ENCODE measurements at regions not wholly inside any gene's neighbourhood (a gene's known extent, or its start where the extent isn't known, plus 50 kb on each side); places are given as distances from the start of the nearest gene placed in this dataset.

GRCh38 chr14:101412739-101413138 lies 148.6 kb upstream of the DIO3 start:
- no peak for ATAC-seq

- ATAC-seq: no peak
These were observed 143.9 kb upstream of the DIO3 start for GRCh38 chr14:101417434-101417833.

GRCh38 chr14:101418601-101419000 lies 142.7 kb upstream of the DIO3 start:
- no peak for ATAC-seq

- no peak for ATAC-seq
These were observed 134.8 kb upstream of the DIO3 start for GRCh38 chr14:101426466-101426865.

- no peak for ATAC-seq
These were observed 132.9 kb upstream of the DIO3 start for GRCh38 chr14:101428409-101428808.

GRCh38 chr14:101435546-101435945 lies 125.7 kb upstream of the DIO3 start:
- no peak for ATAC-seq

- ATAC-seq: no peak
These were observed 122.3 kb upstream of the DIO3 start for GRCh38 chr14:101439023-101439422.

GRCh38 chr14:101440496-101440895 lies 120.8 kb upstream of the DIO3 start:
- ATAC-seq: no peak

GRCh38 chr14:101441710-101442109 lies 119.6 kb upstream of the DIO3 start:
- ATAC-seq: no peak

GRCh38 chr14:101442451-101442850 lies 118.8 kb upstream of the DIO3 start:
- no peak for ATAC-seq

- ATAC-seq: no peak
These were observed 117.2 kb upstream of the DIO3 start for GRCh38 chr14:101444116-101444515.

- ATAC-seq: no peak
These were observed 116.0 kb upstream of the DIO3 start for GRCh38 chr14:101445278-101445677.

- no peak for ATAC-seq
These were observed 114.8 kb upstream of the DIO3 start for GRCh38 chr14:101446387-101446969.

GRCh38 chr14:101449114-101449513 lies 112.2 kb upstream of the DIO3 start:
- no peak for ATAC-seq

- no peak for ATAC-seq
These were observed 110.1 kb upstream of the DIO3 start for GRCh38 chr14:101451166-101451565.

- no peak for ATAC-seq
These were observed 108.1 kb upstream of the DIO3 start for GRCh38 chr14:101453225-101453624.

- ATAC-seq: no peak
These were observed 107.1 kb upstream of the DIO3 start for GRCh38 chr14:101454229-101454628.

GRCh38 chr14:101456246-101457175 lies 104.8 kb upstream of the DIO3 start:
- ATAC-seq: no peak

- peak; percentile 36 for ATAC-seq
These were observed 103.9 kb upstream of the DIO3 start for GRCh38 chr14:101457301-101457935.

- ATAC-seq: no peak
These were observed 103.2 kb upstream of the DIO3 start for GRCh38 chr14:101457936-101458740.

GRCh38 chr14:101458741-101459550 lies 102.3 kb upstream of the DIO3 start:
- ATAC-seq: no peak

GRCh38 chr14:101459551-101459900 lies 101.8 kb upstream of the DIO3 start:
- ATAC-seq: no peak

All from esophagus mucosa (tissue), 1 donor.